ENCODE measurements at regions not wholly inside any gene's neighbourhood (a gene's known extent, or its start where the extent isn't known, plus 50 kb on each side); places are given as distances from the start of the nearest gene placed in this dataset.

DNA sequence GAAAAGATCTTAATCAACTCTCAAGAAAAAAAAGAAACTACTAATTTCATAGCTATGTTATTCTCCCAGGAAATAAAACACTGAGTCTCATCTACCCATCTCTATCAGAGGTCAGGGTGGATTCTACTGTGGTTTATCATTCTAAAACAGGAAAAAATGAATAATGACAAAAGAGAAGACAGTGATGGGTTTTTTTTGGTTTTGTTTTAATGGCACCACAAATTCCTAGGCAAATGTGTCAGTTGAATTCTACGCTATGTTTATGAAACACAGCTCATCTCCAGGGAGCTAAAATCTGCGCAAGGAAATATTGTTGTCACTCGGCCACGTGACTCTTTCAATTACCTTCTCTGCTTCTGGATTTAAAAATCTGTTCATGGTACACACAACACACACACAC is 393.4 kb upstream of the SORCS1 start:
- no peaks in the 10 kb centered on the region for H3K27me3 ChIP-seq
- no peaks in the 10 kb centered on the region for H3K36me3 ChIP-seq
- no peak overlapping the region for H3K27ac ChIP-seq
- H3K4me1 ChIP-seq (ENCODE audit: insufficient read depth): no peaks in the 10 kb centered on the region
- intact Hi-C loops (cut with DNase I): no loop called here
- TF ChIP-seq EP300 (IDR thresholded peaks at IDR 0.05): no peak
- no peak for DNase-seq
- H3K9me3 ChIP-seq: no peaks in the 10 kb centered on the region
- WGBS, 3 donors: 68 to 95% (median 84%) methylated on average over 4 of the region's 4 CpGs
- H3K4me3 ChIP-seq: no peak overlapping the region

GRCh38 chr10:107554333-107554732 is 389.8 kb upstream of the SORCS1 start:
- WGBS, 3 donors: 50 to 60% (median 51%) methylated on average over 1 of the region's 1 CpG

GRCh38 chr10:107553470-107553869 is 389.0 kb upstream of the SORCS1 start:
- Histone ChIP-seq H3K4me3 (no peak overlapping the region), H3K27ac (no peak overlapping the region), H3K4me1 (ENCODE audit: insufficient read depth) (no peaks in the 10 kb centered on the region), H3K27me3 (no peaks in the 10 kb centered on the region), H3K9me3 (no peaks in the 10 kb centered on the region), H3K36me3 (no peaks in the 10 kb centered on the region)
- TF ChIP-seq EP300 (IDR thresholded peaks at IDR 0.05): no peak
- TF ChIP-seq POLR2A (IDR thresholded peaks at IDR 0.05): no peak
- TF ChIP-seq CTCF (IDR thresholded peaks at IDR 0.05): no peak
- DNase-seq: no peak
- WGBS, 3 donors: 7 to 11% (median 7%) methylated on average over 1 of the region's 1 CpG
- intact Hi-C loops (cut with DNase I): no loop called here

More at GRCh38 chr10:107554333-107554732, 389.8 kb upstream of the SORCS1 start:
- no peak overlapping the region for H3K4me3 ChIP-seq
- H3K36me3 ChIP-seq: no peaks in the 10 kb centered on the region
- no peaks in the 10 kb centered on the region for H3K4me1 ChIP-seq (ENCODE audit: insufficient read depth)
- no peak for DNase-seq
- intact Hi-C loops (cut with DNase I): no loop called here
- no peak overlapping the region for H3K27ac ChIP-seq
- no peaks in the 10 kb centered on the region for H3K9me3 ChIP-seq
- H3K27me3 ChIP-seq: no peaks in the 10 kb centered on the region
- TF ChIP-seq EP300 (IDR thresholded peaks at IDR 0.05) (no peak), CTCF (IDR thresholded peaks at IDR 0.05) (no peak), POLR2A (IDR thresholded peaks at IDR 0.05) (no peak)

- 18 to 27% (median 22%) methylated on average over 2 of the region's 2 CpGs for WGBS, 3 donors
- Histone ChIP-seq H3K4me1 (ENCODE audit: insufficient read depth) (no peaks in the 10 kb centered on the region), H3K9me3 (no peaks in the 10 kb centered on the region), H3K36me3 (no peaks in the 10 kb centered on the region), H3K27ac (no peak overlapping the region), H3K27me3 (no peaks in the 10 kb centered on the region), H3K4me3 (no peak overlapping the region)
- intact Hi-C loops (cut with DNase I): no loop called here
- DNase-seq: no peak
- TF ChIP-seq POLR2A (IDR thresholded peaks at IDR 0.05): no peak
These were observed 388.5 kb upstream of the SORCS1 start for GRCh38 chr10:107552963-107553362.

DNA sequence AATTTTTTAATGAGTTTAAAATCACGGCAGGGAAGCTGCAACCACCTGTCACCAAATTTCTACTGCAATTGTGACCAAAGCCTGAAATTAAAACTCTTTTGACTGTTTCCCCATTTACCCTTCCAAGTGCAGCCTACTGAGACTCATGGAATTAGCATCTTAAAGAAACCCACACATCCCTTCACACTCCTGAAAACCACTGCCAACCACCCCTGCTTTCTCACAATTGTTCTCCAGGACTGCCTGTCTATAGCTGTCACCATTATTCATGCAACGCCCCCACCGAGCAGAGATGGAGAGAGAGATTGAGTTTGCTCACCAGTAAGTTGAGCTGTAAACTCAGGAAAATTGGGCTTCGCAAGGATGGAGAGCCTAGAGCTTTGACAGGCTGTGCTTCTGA is 383.8 kb upstream of the SORCS1 start:
- intact Hi-C loops (cut with DNase I): no loop called here
- DNase-seq: no peak
- no peak overlapping the region for H3K4me3 ChIP-seq
- H3K36me3 ChIP-seq: no peaks in the 10 kb centered on the region
- H3K4me1 ChIP-seq (ENCODE audit: insufficient read depth): no peaks in the 10 kb centered on the region
- 42 to 53% (median 48%) methylated on average over 4 of the region's 4 CpGs for WGBS, 3 donors
- no peaks in the 10 kb centered on the region for H3K9me3 ChIP-seq
- TF ChIP-seq POLR2A (IDR thresholded peaks at IDR 0.05): no peak
- no peak for TF ChIP-seq EP300 (IDR thresholded peaks at IDR 0.05)
- TF ChIP-seq CTCF (IDR thresholded peaks at IDR 0.05): no peak
- H3K27ac ChIP-seq: no peak overlapping the region
- no peaks in the 10 kb centered on the region for H3K27me3 ChIP-seq

DNA sequence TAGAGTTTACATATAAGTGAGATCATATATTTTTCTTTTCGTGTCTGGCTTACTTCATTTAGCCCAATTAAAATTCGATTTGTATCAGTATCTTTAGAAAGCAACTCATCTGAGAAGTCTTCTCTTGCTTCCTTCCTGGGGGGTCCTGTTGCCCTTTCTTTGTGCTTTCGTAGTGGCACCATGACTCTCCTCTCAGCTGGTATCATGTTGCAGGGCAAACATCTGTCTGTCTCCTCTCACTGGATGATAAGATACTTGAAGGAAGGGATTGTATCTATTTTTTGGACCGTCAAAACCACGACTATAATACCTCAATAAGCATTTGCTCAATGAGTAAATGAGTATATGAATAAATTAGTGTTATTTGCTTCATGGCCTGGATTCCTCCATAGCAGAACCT is 382.5 kb upstream of the SORCS1 start:
- no peak for DNase-seq
- H3K4me1 ChIP-seq (ENCODE audit: insufficient read depth): no peaks in the 10 kb centered on the region
- no peak for TF ChIP-seq EP300 (IDR thresholded peaks at IDR 0.05)
- TF ChIP-seq CTCF (IDR thresholded peaks at IDR 0.05): no peak
- no peak for TF ChIP-seq POLR2A (IDR thresholded peaks at IDR 0.05)
- H3K27me3 ChIP-seq: no peaks in the 10 kb centered on the region
- no peaks in the 10 kb centered on the region for H3K36me3 ChIP-seq
- WGBS, 3 donors: 62 to 83% (median 70%) methylated on average over 5 of the region's 5 CpGs
- intact Hi-C loops (cut with DNase I): no loop called here
- H3K27ac ChIP-seq: no peak overlapping the region
- no peak overlapping the region for H3K4me3 ChIP-seq
- H3K9me3 ChIP-seq: no peaks in the 10 kb centered on the region

Data from ovary (tissue), 7 donors.